Breast epithelium (tissue), 3 donors: ENCODE measurements at regions not wholly inside any gene's neighbourhood (a gene's known extent, or its start where the extent isn't known, plus 50 kb on each side); places are given as distances from the start of the nearest gene placed in this dataset.

Source experiments
- CTCF ChIP-seq, 3 donors: fragments of 450-650 bp; IDR thresholded peaks; one replicate each; pipeline ENCODE4 v1.5.1; 2016 to 2017; ENCODE audit warnings: antibody characterized with exemption in 3 of 3, mild to moderate bottlenecking in 3 of 3, moderate library complexity in 3 of 3
- POLR2A ChIP-seq: fragments of 450-650 bp; IDR thresholded peaks from one replicate; pipeline ENCODE4 v1.6.1; 2016; ENCODE audit warnings: antibody characterized with exemption, mild to moderate bottlenecking, moderate library complexity
- POLR2AphosphoS5 ChIP-seq, 3 donors: sonication (generic); formaldehyde crosslinking; IDR thresholded peaks; one replicate each; pipeline ENCODE4 v1.6.1; 2017; ENCODE audit warnings: antibody characterized with exemption in 3 of 3

DNA sequence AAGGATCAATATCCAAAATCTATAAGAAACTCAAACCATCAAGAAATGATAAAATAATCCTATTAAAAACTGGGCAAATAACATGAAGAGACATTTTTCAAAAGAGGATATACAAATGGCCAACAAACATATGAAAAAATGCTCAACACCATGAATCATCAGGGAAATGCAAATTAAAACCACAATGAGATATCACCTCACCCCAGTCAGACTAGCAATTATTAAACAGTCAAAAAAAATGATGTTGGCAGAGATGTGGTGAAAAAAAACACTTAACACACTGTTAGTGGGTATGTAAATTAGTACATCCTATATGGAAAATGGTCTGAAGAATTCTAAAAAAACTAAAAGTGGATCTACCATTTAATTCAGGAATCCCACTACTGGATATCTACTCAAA lies 379.0 kb upstream of the SOX9 start:
- no peak for TF ChIP-seq POLR2AphosphoS5 (IDR thresholded peaks at IDR 0.05)
- no peak for TF ChIP-seq CTCF (IDR thresholded peaks at IDR 0.05)
- TF ChIP-seq POLR2A = no peak
